ENCODE measurements at regions not wholly inside any gene's neighbourhood (a gene's known extent, or its start where the extent isn't known, plus 50 kb on each side); places are given as distances from the start of the nearest gene placed in this dataset.

DNA sequence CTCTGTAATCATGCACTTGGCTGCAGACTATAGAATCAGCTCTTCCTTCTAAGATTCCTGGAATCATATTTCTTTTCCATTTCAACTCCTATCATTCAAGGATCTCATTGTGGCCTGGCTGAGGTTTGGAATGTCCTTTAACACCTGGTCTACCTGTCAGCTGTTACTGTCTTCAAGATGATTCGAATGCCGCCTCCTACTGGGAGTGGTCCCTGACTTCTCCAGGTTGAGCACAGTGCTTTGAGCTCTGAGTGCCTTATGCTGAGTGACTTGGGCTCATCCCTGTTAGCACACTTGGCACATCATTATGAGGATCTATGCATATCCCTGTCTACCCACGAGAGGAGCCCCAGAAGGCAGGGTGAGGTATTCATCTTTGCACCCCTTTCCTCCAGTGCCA lies 87.6 kb downstream of the MARCHF4 start:
- TF ChIP-seq, protein P1, sequence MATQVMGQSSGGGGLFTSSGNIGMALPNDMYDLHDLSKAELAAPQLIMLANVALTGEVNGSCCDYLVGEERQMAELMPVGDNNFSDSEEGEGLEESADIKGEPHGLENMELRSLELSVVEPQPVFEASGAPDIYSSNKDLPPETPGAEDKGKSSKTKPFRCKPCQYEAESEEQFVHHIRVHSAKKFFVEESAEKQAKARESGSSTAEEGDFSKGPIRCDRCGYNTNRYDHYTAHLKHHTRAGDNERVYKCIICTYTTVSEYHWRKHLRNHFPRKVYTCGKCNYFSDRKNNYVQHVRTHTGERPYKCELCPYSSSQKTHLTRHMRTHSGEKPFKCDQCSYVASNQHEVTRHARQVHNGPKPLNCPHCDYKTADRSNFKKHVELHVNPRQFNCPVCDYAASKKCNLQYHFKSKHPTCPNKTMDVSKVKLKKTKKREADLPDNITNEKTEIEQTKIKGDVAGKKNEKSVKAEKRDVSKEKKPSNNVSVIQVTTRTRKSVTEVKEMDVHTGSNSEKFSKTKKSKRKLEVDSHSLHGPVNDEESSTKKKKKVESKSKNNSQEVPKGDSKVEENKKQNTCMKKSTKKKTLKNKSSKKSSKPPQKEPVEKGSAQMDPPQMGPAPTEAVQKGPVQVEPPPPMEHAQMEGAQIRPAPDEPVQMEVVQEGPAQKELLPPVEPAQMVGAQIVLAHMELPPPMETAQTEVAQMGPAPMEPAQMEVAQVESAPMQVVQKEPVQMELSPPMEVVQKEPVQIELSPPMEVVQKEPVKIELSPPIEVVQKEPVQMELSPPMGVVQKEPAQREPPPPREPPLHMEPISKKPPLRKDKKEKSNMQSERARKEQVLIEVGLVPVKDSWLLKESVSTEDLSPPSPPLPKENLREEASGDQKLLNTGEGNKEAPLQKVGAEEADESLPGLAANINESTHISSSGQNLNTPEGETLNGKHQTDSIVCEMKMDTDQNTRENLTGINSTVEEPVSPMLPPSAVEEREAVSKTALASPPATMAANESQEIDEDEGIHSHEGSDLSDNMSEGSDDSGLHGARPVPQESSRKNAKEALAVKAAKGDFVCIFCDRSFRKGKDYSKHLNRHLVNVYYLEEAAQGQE (IDR thresholded peaks at IDR 0.05; ENCODE audit: insufficient read depth in 1 of 2, low read depth in 2 of 2, low read length in 2 of 2) = no peak
- no peak for TF ChIP-seq POLR2AphosphoS5 (IDR thresholded peaks at IDR 0.05; ENCODE audit: low read depth, low read length)
- no peak for TF ChIP-seq SIN3A (IDR thresholded peaks at IDR 0.05; ENCODE audit: borderline replicate concordance, insufficient read depth, low read length)
- no peak for TF ChIP-seq TAF1 (IDR thresholded peaks at IDR 0.05; ENCODE audit: borderline replicate concordance, insufficient read depth, low read length)
- TF ChIP-seq FOXP2 (optimal IDR thresholded peaks at IDR 0.05; ENCODE audit: borderline replicate concordance, extremely low read depth, extremely low read length, insufficient read depth) = no peak

DNA sequence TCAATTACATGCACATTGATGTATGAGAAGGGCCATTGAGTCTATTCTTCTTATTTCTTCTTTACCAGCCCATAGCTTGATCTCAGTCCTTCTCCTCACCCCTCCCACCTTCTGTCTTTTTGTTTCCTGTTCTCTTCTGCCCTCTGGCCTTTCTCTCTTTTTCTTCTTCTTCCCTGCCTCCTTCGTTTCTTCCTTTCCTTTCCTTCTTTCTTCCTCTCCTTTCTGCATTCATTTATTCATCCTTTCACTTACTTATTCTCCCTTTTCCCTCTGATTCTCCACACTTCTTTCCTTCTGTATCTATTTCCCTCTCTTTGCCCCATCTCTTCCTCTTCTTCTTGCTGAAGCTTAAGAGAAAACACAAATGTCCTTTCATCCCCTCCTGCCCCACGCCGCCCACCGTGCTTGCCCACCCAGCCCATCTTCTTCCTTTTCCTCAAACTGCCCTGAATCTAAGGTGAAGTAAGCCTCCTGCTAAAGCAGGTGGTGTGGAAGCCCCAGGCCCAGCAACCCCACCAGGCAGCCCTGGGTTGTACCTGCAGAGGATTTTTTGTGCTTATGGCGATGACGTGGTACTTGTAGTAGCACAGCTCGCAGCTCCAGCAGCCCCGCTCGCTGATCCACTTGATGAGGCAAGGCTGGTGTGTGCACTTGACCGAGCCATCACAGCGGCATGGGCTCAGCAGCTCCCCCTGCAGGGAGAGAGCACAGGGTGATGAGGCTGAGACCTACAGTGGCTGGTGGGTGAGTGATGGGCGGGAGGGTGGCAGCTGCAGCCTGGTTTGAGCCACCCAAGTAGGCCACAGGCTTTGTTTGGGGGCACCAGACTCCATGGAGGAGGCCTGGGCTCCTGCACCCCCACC lies 89.0 kb downstream of the MARCHF4 start:
- no peak for TF ChIP-seq FOXP2 (optimal IDR thresholded peaks at IDR 0.05; ENCODE audit: borderline replicate concordance, extremely low read depth, extremely low read length, insufficient read depth)
- TF ChIP-seq TAF1 (IDR thresholded peaks at IDR 0.05; ENCODE audit: borderline replicate concordance, insufficient read depth, low read length) = no peak
- no peak for TF ChIP-seq SIN3A (IDR thresholded peaks at IDR 0.05; ENCODE audit: borderline replicate concordance, insufficient read depth, low read length)
- TF ChIP-seq, protein P1 (IDR thresholded peaks at IDR 0.05; ENCODE audit: insufficient read depth in 1 of 2, low read depth in 2 of 2, low read length in 2 of 2) = no peak
- TF ChIP-seq POLR2AphosphoS5 (IDR thresholded peaks at IDR 0.05; ENCODE audit: low read depth, low read length) = no peak

DNA sequence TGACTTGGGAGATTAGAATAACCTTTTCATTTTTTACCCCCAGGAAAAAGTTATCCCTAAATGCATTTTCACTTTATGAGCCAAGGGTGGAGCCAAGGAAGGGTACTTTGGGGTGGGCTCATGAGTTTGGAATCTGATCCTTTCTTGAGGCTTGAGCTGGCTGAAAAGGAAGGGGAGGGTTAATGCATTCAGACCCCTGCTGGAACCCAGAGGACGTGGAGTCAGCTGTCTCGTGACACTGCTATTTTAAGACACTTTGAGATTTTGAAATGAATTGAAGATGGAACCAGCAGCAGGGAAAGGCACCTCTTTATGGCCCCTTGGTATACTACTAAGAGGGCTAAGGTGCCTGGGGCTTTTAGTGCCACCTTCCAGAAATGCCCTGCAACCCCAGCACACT lies 90.4 kb downstream of the MARCHF4 start:
- TF ChIP-seq, protein P1 (IDR thresholded peaks at IDR 0.05; ENCODE audit: insufficient read depth in 1 of 2, low read depth in 2 of 2, low read length in 2 of 2) = no peak
- TF ChIP-seq FOXP2 (optimal IDR thresholded peaks at IDR 0.05; ENCODE audit: borderline replicate concordance, extremely low read depth, extremely low read length, insufficient read depth) = no peak
- TF ChIP-seq TAF1 (IDR thresholded peaks at IDR 0.05; ENCODE audit: borderline replicate concordance, insufficient read depth, low read length) = no peak
- TF ChIP-seq POLR2AphosphoS5 (IDR thresholded peaks at IDR 0.05; ENCODE audit: low read depth, low read length) = no peak
- TF ChIP-seq SIN3A (IDR thresholded peaks at IDR 0.05; ENCODE audit: borderline replicate concordance, insufficient read depth, low read length) = no peak

DNA sequence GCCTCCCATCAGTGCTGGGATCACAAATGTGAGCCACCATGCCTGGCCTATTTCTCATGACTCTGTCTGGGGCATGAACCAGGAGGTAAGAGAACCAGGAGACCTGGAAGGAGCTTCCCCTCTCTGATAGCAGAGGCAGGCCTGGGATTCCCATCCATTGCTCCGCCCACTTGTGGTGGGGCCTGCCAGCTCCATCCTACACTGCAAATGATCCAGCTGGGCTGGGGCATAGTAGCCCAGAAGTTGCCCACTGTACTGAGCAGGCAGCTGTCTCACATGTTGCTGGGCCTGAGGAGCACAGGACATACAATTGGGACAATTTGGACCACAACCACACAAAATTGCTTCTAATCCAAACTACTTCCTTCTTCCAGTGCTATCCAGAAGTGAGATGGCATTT lies 91.0 kb downstream of the MARCHF4 start:
- TF ChIP-seq, protein P1 (IDR thresholded peaks at IDR 0.05; ENCODE audit: insufficient read depth in 1 of 2, low read depth in 2 of 2, low read length in 2 of 2) = no peak
- TF ChIP-seq POLR2AphosphoS5 (IDR thresholded peaks at IDR 0.05; ENCODE audit: low read depth, low read length) (no peak), SIN3A (IDR thresholded peaks at IDR 0.05; ENCODE audit: borderline replicate concordance, insufficient read depth, low read length) (no peak), TAF1 (IDR thresholded peaks at IDR 0.05; ENCODE audit: borderline replicate concordance, insufficient read depth, low read length) (no peak), FOXP2 (optimal IDR thresholded peaks at IDR 0.05; ENCODE audit: borderline replicate concordance, extremely low read depth, extremely low read length, insufficient read depth) (no peak)

All from PFSK-1 (cell line).